ENCODE measurements at regions not wholly inside any gene's neighbourhood (a gene's known extent, or its start where the extent isn't known, plus 50 kb on each side); places are given as distances from the start of the nearest gene placed in this dataset.

- Histone ChIP-seq H3K27me3 (replicated peaks; ENCODE audit: insufficient read depth, low read length) (no peaks in the 10 kb centered on the region), H3K4me3 (ENCODE audit: low read length) (no peak overlapping the region), H4K20me1 (ENCODE audit: insufficient read depth, low read length) (no peaks in the 10 kb centered on the region), H3K9me2 (replicated peaks; ENCODE audit: insufficient read depth, low read length) (no peaks in the 10 kb centered on the region), H3F3A (ENCODE audit: insufficient read depth, low read length) (no peaks in the 10 kb centered on the region), H3K4me2 (ENCODE audit: low read depth, low read length) (no peak overlapping the region), H3K36me3 (replicated peaks; ENCODE audit: insufficient read depth, low read length) (no peaks in the 10 kb centered on the region), H3K9ac (ENCODE audit: low read length) (no peak overlapping the region), H3K27ac (ENCODE audit: low read length) (no peak overlapping the region), H3K4me1 (ENCODE audit: low read length) (no peaks in the 10 kb centered on the region), H3K79me2 (ENCODE audit: low read length) (no peaks in the 10 kb centered on the region), H2AFZ (ENCODE audit: low read length) (no peak overlapping the region), H3K9me3 (replicated peaks; ENCODE audit: insufficient read depth, low read length) (no peaks in the 10 kb centered on the region)
- no peak for DNase-seq
- no peak for TF ChIP-seq CTCF (IDR thresholded peaks at IDR 0.05; ENCODE audit: low read length)
- no peak for TF ChIP-seq EZH2phosphoT487 (IDR thresholded peaks at IDR 0.05; ENCODE audit: low read length)
- TF ChIP-seq EZH2 (optimal IDR thresholded peaks at IDR 0.05; ENCODE audit: low read depth, low read length) = no peak
Measured at GRCh38 chr21:25406887-25407579, 200.2 kb downstream of the MRPL39 start.

- DNase-seq = no peak
- no peaks in the 10 kb centered on the region for H3F3A ChIP-seq (ENCODE audit: insufficient read depth, low read length)
- H2AFZ ChIP-seq (ENCODE audit: low read length) = no peak overlapping the region
- H3K79me2 ChIP-seq (ENCODE audit: low read length) = no peaks in the 10 kb centered on the region
- H3K36me3 ChIP-seq (replicated peaks; ENCODE audit: insufficient read depth, low read length) = no peaks in the 10 kb centered on the region
- H3K9me3 ChIP-seq (replicated peaks; ENCODE audit: insufficient read depth, low read length) = no peaks in the 10 kb centered on the region
- H3K27me3 ChIP-seq (replicated peaks; ENCODE audit: insufficient read depth, low read length) = no peaks in the 10 kb centered on the region
- H3K9me2 ChIP-seq (replicated peaks; ENCODE audit: insufficient read depth, low read length) = no peaks in the 10 kb centered on the region
- H3K4me3 ChIP-seq (ENCODE audit: low read length) = no peak overlapping the region
- H3K4me1 ChIP-seq (ENCODE audit: low read length) = no peaks in the 10 kb centered on the region
- H3K4me2 ChIP-seq (ENCODE audit: low read depth, low read length) = no peak overlapping the region
- no peak overlapping the region for H3K27ac ChIP-seq (ENCODE audit: low read length)
- TF ChIP-seq EZH2phosphoT487 (IDR thresholded peaks at IDR 0.05; ENCODE audit: low read length) (no peak), CTCF (IDR thresholded peaks at IDR 0.05; ENCODE audit: low read length) (no peak), EZH2 (optimal IDR thresholded peaks at IDR 0.05; ENCODE audit: low read depth, low read length) (no peak)
- no peaks in the 10 kb centered on the region for H4K20me1 ChIP-seq (ENCODE audit: insufficient read depth, low read length)
- H3K9ac ChIP-seq (ENCODE audit: low read length) = no peak overlapping the region
Measured at GRCh38 chr21:25405984-25406383, 201.3 kb downstream of the MRPL39 start.

GRCh38 chr21:25402134-25402961 lies 204.9 kb downstream of the MRPL39 start:
- H3K27me3 ChIP-seq (replicated peaks; ENCODE audit: insufficient read depth, low read length) = no peaks in the 10 kb centered on the region
- TF ChIP-seq EZH2phosphoT487 (IDR thresholded peaks at IDR 0.05; ENCODE audit: low read length) (no peak), EZH2 (optimal IDR thresholded peaks at IDR 0.05; ENCODE audit: low read depth, low read length) (no peak), CTCF (IDR thresholded peaks at IDR 0.05; ENCODE audit: low read length) (no peak)
- no peak overlapping the region for H3K4me3 ChIP-seq (ENCODE audit: low read length)
- H3K79me2 ChIP-seq (ENCODE audit: low read length) = no peaks in the 10 kb centered on the region
- no peaks in the 10 kb centered on the region for H3K4me1 ChIP-seq (ENCODE audit: low read length)
- H3K4me2 ChIP-seq (ENCODE audit: low read depth, low read length) = no peak overlapping the region
- no peaks in the 10 kb centered on the region for H4K20me1 ChIP-seq (ENCODE audit: insufficient read depth, low read length)
- H3K9me2 ChIP-seq (replicated peaks; ENCODE audit: insufficient read depth, low read length) = no peaks in the 10 kb centered on the region
- H3K36me3 ChIP-seq (replicated peaks; ENCODE audit: insufficient read depth, low read length) = no peaks in the 10 kb centered on the region
- no peaks in the 10 kb centered on the region for H3K9me3 ChIP-seq (replicated peaks; ENCODE audit: insufficient read depth, low read length)
- no peak for DNase-seq
- no peak overlapping the region for H2AFZ ChIP-seq (ENCODE audit: low read length)
- no peak overlapping the region for H3K27ac ChIP-seq (ENCODE audit: low read length)
- no peak overlapping the region for H3K9ac ChIP-seq (ENCODE audit: low read length)
- H3F3A ChIP-seq (ENCODE audit: insufficient read depth, low read length) = no peaks in the 10 kb centered on the region
